Suprapubic skin (tissue), 4 donors: ENCODE measurements at regions not wholly inside any gene's neighbourhood (a gene's known extent, or its start where the extent isn't known, plus 50 kb on each side); places are given as distances from the start of the nearest gene placed in this dataset.

ENCODE experiments used
- CTCF ChIP-seq, 2 donors: fragments of 200-600 bp in 1 of 2; fragments of 450-650 bp in 1 of 2; sonication (generic) in 1 of 2; IDR thresholded peaks; one replicate each; pipeline ENCODE4 v1.5.1; 2016 to 2019; ENCODE audit warnings: antibody characterized with exemption in 2 of 2, mild to moderate bottlenecking in 1 of 2, moderate library complexity in 1 of 2
- POLR2A ChIP-seq, 2 donors: fragments of 450-650 bp; IDR thresholded peaks; one replicate each; pipeline ENCODE4 v1.6.1; 2017; ENCODE audit warnings: antibody characterized with exemption in 2 of 2, mild to moderate bottlenecking in 2 of 2, moderate library complexity in 2 of 2
- POLR2AphosphoS5 ChIP-seq, 3 donors: sonication (generic); formaldehyde crosslinking; IDR thresholded peaks; one replicate each; pipeline ENCODE4 v1.6.1; 2017; ENCODE audit warnings: antibody characterized with exemption in 3 of 3

GRCh38 chr5:58357121-58357520, 102.8 kb downstream of the PLK2 start:
- TF ChIP-seq CTCF (IDR thresholded peaks at IDR 0.05), result no peak
- TF ChIP-seq POLR2AphosphoS5 (IDR thresholded peaks at IDR 0.05), result no peak
- no peak for TF ChIP-seq POLR2A (IDR thresholded peaks at IDR 0.05)
